GM12873 (cell line): ENCODE measurements at regions not wholly inside any gene's neighbourhood (a gene's known extent, or its start where the extent isn't known, plus 50 kb on each side); places are given as distances from the start of the nearest gene placed in this dataset.

Experiments used
- TF ChIP-seq, protein P1 (sequence below): IDR thresholded peaks from 2 replicates; pipeline ENCODE4 v1.5.1; 2012; ENCODE audit warnings: low read depth, mild to moderate bottlenecking, moderate library complexity, low read length, control low read depth; ENCODE audit not compliant: insufficient read depth; ENCODE audit errors: missing control alignments

DNA sequence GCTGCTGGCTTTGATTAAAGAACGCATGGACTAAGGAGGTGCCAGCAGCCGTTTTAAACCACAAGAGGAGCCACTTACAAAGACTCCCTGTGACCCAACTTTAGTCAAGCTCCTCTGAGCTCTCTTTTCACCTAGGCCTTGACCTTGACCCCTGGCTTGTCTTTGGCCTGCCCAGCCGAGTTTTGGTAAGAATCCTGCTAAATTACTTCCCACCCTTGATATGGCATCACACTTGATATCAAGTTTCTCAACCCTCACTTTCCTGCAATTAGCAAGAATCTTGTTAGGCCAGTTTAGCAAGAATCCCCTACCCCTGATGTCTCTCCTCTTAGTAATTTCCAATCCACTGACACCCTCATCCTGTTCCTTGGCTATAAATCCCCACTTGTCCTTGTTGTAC is 232.8 kb upstream of the SALL1 start:
- TF ChIP-seq, protein P1, sequence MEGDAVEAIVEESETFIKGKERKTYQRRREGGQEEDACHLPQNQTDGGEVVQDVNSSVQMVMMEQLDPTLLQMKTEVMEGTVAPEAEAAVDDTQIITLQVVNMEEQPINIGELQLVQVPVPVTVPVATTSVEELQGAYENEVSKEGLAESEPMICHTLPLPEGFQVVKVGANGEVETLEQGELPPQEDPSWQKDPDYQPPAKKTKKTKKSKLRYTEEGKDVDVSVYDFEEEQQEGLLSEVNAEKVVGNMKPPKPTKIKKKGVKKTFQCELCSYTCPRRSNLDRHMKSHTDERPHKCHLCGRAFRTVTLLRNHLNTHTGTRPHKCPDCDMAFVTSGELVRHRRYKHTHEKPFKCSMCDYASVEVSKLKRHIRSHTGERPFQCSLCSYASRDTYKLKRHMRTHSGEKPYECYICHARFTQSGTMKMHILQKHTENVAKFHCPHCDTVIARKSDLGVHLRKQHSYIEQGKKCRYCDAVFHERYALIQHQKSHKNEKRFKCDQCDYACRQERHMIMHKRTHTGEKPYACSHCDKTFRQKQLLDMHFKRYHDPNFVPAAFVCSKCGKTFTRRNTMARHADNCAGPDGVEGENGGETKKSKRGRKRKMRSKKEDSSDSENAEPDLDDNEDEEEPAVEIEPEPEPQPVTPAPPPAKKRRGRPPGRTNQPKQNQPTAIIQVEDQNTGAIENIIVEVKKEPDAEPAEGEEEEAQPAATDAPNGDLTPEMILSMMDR = no peak

DNA sequence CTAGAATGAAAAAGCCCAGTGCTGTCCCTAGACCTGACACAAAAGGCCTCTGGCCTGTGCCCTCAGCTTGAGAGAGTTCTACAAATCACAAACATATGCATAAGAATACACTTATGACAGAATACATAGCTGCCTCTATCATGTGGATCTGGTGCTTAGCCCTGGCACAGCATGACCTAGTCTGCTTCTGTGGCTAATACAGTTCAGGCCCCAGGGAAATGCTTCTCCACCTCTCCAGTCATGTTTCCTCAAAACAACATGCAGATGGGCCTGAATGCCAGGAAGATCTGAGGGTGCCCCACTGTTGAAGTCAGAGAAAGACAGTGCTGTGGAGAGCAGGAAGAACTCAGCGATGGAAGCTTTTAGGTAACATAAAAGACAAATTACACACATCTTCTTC is 231.9 kb upstream of the SALL1 start:
- TF ChIP-seq, protein P1 = no peak

DNA sequence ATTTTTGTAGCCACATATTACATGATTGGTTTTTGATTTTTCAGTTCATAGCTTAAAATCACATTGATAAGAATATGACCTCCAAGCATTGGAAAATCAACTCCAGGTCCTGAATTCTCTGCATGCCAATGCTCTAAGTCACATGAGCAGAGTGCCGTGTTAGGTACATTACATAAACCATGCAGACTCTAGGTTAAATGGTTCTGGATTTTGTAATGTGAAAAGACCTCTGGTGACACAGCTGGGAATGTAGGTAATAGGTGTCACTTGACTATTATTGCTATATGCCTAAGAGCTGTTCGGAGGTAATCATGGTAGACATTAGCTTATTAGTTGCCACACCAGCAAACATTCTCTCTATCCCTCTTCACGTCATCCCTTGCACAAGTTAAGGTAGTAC is 231.1 kb upstream of the SALL1 start:
- TF ChIP-seq, protein P1 = no peak

DNA sequence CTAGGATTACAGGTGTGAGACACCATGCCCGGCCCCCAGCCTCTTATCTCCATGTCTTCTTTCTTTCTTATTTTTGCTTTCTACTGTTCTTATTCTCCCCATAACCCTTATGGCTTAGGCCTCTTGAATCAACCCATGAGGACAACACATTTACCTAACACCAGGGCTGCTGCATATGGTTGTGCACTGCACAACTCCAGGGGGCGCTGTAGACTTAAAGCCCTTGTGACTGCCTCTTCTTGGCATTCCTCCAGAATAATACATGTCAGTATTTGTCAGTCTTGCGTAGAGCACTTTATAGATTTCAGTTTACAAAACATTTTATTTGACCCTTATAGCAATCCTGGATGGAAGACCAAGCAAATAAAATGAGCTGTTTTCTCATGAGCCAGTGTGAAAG is 225.0 kb upstream of the SALL1 start:
- TF ChIP-seq, protein P1 = peak; percentile 13

DNA sequence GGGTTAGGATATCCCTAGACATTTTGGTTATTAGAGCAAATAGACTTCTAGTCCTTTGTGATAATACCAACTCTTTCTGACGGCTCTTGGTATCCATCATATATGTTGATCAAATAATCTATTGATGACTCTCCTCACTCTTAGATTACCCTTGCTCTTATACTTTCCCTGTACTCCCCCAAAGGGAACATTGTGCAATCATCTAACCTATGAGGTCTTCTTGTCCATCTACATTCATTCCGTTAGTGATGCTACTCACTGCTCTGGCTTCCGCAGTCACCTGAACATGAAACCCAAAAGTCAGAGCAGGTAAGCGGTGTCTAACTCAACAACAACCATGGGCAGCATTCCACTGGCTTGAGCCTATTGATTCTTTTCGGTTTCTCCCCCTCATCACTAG is 223.7 kb upstream of the SALL1 start:
- TF ChIP-seq, protein P1 = no peak

DNA sequence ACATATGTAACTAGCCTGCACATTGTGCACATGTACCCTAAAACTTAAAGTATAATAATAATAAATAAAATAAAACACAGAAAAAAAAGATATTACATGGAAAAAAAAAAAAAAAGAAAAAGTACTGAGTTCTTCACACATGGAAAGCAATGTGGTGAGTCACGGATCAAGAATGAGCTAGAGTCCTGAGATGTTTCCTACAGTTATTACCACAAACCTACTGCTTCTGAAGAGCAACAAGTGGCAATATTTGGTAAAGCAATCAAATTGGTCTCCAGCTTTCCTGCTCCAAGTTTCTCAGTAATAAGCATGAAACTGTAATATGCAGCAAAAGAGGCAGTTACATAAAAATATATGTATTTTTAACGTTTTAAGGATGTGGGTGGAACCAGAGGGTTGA is 223.3 kb upstream of the SALL1 start:
- TF ChIP-seq, protein P1 = no peak

DNA sequence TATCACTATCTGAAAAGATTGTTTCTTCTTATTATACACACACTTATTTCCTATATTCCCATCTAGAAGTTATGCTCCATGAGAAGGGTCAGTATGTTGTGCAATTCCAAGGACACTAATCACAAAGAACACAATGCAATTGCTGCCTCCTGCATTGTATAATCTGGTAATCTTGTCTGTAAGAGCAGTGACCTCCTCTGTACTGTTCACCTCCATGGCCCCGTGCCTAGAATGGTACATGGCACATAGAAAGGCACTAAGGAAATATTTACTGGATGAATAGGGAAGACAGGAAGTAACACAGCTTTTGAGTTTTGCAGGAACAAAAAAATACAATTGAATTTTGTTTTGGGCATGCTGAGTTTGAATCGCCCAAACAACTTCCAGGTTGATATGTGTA is 214.6 kb upstream of the SALL1 start:
- TF ChIP-seq, protein P1 = no peak
